ENCODE measurements at regions not wholly inside any gene's neighbourhood (a gene's known extent, or its start where the extent isn't known, plus 50 kb on each side); places are given as distances from the start of the nearest gene placed in this dataset.
A peak's percentile ranks its signal among the peaks of the same experiment; 100 is the strongest.

- DNase-seq (ENCODE audit: low spot score), result no peak
Observed at GRCh38 chr2:57884281-57884680, 162.3 kb upstream of the VRK2 start.

- no peak for DNase-seq (ENCODE audit: low spot score)
Observed at GRCh38 chr2:57885742-57886141, 160.9 kb upstream of the VRK2 start.

DNA sequence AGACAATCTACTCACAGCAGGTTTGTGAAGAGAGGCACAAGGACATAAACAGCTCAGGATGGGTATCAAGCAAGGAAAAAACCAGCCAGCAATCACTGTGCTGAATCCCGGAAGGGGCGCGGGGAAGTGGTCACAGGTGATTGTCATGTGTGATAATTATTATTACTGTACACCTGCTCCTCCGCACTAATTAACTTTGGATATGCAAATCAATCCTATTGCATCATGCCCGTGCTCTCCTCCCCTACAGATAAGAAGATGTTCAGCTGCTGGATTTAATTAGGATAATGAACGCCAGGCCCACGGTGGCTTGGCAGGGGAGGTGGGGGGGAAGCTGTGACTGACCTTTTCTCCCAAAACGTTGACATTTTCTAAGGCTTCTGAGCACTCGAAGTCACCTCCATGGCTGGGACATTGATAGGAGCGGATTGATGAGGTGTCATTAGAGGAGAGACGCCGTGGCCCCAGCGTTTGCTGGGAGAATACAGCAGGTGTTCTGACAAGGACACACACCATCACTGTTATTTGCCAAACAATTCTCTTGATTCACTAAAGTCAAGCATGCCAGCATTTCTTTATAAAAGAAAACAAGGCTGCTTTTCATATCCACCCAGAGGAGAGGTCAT lies 160.3 kb upstream of the VRK2 start:
- DNase-seq (ENCODE audit: low spot score), result no peak

DNA sequence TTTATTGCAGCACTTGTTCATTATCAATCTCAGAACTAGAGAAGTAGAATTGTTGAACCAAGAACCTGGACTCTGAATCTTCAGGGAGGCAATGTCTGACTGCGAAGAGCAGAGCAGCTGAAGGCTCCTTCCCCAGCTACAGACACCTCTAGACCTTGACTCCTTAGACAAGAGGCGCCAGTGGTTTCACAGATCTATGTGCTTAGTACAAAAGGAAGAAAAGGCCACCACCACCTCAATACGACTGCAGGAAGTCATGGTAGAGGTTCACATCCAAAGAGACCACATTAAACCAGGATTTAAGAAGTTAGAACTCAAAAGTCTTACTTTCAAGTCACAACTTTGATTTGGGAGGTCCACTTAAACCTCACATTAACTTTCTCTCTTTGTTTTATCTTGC lies 158.1 kb upstream of the VRK2 start:
- no peak for DNase-seq (ENCODE audit: low spot score)

DNA sequence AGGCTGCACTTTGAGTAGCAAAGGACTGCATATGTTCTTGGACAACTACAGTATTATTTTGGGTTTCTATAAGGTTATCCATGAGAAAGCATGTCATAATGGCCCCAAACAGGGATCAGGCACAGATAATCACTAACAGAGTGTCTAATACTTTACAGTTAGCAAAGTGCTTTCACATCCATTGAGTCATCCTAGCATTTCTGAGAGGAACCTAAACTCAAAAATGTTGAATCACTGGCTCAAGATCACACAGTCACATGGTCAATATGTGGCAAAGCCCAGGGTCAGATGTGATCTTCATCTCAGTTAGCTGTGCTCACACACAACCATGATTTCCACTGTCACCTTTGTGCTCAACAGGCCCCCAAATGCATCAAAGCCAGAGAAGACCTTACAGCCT lies 156.1 kb upstream of the VRK2 start:
- DNase-seq (ENCODE audit: low spot score), result peak; percentile 36

DNA sequence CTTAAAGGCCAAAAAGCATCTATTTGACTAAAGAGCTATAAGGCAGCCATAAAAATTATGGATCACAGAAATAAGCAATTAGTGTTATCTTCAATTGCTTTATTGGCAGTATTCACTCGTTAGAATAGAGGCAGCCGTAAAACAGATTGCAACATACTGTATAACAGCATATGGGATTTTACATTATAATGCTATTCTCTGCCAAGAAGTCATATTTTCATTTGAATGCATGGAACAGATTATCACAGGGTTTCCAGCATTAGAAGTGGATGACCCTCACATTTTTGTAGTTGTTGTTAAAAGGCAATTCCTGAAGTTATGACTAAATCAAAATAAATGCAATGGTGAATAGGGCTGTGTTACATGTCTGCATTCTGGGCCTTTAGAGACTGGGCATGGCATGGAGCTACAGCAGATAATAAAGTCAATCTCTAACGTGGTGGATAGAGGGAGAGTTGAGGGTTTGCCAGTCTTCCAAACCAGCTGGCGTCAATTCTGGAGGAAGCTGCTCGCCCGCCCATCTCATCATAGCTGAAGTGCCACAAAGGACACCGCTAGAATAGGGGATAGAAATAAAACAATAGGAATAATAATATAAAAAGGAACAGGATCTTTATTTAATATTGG lies 155.4 kb upstream of the VRK2 start:
- no peak for DNase-seq (ENCODE audit: low spot score)

DNA sequence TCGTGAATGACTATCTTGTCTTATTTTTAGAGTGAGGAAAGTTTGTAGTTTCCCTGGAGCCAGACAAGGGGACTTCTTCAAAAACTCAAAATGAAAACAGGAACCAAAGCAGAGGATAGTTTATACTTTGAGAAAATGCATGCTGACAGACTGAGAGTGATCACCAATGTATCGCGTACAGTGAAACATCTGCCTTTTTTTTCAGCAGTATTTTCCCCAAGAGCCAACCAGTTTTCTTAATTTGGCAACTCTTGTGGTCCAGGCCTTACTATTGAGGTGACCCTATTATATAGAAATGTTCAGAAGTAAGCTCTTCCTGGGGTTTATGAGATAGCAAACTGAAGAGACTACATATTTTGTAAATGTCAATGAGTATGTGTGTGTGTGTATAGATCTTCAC lies 153.7 kb upstream of the VRK2 start:
- DNase-seq (ENCODE audit: low spot score), result no peak

- no peak for DNase-seq (ENCODE audit: low spot score)
Observed at GRCh38 chr2:57893347-57893746, 153.3 kb upstream of the VRK2 start.

GRCh38 chr2:57893786-57894185 lies 152.8 kb upstream of the VRK2 start:
- no peak for DNase-seq (ENCODE audit: low spot score)

DNA sequence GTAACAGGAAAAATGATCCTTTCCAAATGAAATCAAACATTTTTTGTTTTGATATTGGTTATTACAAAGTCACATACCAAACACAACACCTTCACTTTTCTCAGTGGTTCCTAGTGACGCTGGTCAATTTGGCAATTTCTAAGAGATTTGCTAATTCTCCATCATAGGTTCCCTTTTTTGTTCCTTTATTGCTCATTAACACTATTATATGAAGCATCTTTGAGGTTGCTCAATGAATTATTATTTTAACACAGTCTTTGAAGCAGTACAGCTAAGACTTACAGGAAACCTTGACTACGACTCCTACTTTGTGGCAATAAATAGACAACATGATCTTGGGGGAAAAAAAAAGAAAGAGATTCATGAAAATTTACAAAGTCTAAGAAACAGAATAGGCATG lies 152.2 kb upstream of the VRK2 start:
- no peak for DNase-seq (ENCODE audit: low spot score)

DNA sequence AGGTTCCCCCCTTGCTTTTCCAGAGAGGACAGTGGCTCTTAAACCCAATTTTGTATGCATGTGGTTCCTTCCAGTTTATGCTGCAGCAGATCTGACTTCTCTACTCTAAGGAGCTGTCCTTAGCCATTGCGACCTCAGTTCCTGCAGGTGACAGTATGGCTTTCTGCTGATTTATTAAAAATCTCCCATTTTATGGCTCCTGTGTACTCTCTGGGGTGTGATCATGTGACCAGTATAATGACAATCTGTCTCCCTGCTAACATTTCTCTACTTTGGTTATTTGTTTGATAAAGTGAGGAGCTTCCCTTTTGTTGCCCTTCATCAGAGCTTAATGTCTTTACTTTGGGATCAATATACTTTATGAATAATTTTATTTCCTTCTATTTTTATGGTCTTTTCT lies 148.7 kb upstream of the VRK2 start:
- no peak for DNase-seq (ENCODE audit: low spot score)

- DNase-seq (ENCODE audit: low spot score), result no peak
Observed at GRCh38 chr2:57899898-57900297, 146.7 kb upstream of the VRK2 start.

- DNase-seq (ENCODE audit: low spot score), result no peak
Observed at GRCh38 chr2:57902578-57902977, 144.0 kb upstream of the VRK2 start.

DNA sequence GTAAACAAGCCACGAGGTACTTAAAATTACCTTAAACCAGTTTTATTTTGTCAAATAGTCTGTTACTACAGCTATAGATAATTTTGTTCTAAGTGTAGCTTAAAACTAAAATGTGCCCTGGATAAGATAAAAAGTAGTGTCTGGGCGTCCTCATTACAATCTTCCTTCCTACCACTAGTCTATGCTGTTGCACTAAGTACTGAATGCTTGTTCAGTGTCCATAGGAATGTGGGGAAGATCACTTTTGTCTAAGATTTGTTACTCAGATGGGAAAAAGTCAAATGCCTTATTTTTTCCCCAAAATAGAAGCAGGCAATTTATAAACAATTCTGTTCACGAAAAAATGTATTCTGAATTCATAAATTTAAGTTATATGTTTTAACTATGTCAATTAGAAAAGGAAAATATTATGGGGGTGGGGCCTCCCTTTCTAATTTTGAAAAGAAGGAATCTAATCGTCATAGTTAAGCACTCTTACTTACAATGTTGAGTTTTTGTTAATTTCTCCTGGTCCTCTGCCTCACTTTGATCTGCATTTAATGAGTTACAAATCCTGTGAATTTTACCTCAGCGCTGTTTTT lies 140.4 kb upstream of the VRK2 start:
- peak; percentile 83 for DNase-seq (ENCODE audit: low spot score)

- no peak for DNase-seq (ENCODE audit: low spot score)
Observed at GRCh38 chr2:57907411-57907810, 139.2 kb upstream of the VRK2 start.

- no peak for DNase-seq (ENCODE audit: low spot score)
Observed at GRCh38 chr2:57908736-57909161, 137.9 kb upstream of the VRK2 start.

DNA sequence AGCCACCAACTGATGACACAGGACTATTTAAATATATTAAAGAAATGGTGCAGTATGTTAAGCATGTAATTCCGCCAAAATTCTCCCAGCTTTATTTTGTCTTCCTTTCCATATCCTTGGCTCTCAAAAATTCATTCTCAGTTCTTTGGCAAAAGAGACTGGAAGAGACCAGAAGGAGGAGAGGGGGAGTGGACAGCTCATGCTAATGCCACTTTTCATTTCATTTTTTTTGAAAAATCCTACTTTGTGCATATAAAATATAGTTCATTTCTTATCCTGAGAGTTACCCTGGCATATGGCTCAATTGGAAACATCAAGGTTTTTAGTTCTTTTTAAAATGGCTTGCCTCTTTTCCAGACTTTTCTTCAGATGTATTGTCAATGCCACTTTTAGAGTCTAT lies 128.5 kb upstream of the VRK2 start:
- DNase-seq (ENCODE audit: low spot score), result no peak

DNA sequence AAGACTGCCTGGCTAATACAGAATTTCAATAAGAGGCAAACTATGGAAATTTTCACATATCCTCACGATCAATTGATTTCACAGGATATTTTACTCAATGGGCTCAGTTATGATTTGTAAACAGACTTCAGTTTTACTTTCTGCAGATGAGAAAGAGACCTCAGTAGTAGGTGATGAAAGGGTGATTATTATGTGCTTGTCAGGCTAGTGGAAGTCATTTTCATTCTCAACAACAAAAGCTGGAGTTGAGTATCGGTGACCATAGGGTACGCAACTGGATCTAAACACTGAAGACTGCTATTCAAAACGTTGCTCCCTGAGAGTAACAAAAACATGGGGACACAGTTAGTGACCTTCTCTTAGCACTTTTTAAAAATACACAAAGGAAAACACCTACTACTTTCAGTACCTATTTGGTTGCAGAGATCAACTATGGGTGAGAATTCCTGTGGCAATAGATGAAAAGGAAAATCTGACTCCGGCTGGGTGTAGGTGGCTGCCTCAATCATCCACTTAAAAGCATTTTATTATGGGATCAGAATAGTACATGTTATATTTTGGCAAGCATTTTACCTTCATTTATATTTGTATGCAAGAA lies 126.2 kb upstream of the VRK2 start:
- no peak for DNase-seq (ENCODE audit: low spot score)

GRCh38 chr2:57934659-57935058 lies 111.9 kb upstream of the VRK2 start:
- DNase-seq (ENCODE audit: low spot score), result no peak

GRCh38 chr2:57936216-57936615 lies 110.4 kb upstream of the VRK2 start:
- DNase-seq (ENCODE audit: low spot score), result no peak

- no peak for DNase-seq (ENCODE audit: low spot score)
Observed at GRCh38 chr2:57937456-57937855, 109.2 kb upstream of the VRK2 start.

GRCh38 chr2:57941816-57942215 lies 104.8 kb upstream of the VRK2 start:
- no peak for DNase-seq (ENCODE audit: low spot score)

DNA sequence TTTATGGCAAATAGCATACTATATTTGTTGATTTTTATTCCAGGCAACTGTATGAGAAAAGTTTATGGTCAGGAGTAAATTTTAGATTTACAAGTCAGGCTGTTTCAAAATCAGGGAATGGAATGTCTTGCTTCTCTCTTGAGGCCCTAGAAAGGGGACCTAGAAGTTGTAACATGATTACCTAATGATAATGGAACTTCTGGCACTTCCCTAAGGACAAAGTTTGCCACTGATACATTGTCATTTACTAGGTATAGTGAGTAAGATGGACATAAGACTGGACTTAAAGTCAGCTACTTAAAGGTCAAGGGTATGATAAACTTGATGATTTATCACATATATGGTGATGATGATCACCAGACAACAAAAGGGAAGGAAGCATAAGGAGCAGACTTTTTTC lies 103.3 kb upstream of the VRK2 start:
- no peak for DNase-seq (ENCODE audit: low spot score)

DNA sequence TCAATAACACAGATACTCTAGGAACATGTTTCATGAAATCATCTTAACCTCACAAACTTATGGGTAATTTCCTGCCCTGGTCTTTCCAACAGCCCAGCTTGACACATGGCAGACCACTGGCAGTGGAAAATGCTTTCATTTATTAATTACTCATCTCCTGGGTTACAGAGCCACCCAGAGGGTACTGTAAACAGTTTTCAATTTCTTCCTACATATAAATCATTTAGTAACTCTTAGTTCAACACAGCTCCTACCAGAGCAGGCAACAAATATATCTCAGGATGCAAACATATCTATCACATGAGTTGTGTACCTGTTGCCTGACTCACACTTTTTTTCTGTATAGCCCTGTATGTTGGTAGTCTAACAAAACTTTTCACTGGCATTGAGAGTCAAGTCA lies 99.2 kb upstream of the VRK2 start:
- DNase-seq (ENCODE audit: low spot score), result no peak

Data from RKO (cell line).